Ascending aorta (tissue), 2 donors: ENCODE measurements at regions not wholly inside any gene's neighbourhood (a gene's known extent, or its start where the extent isn't known, plus 50 kb on each side); places are given as distances from the start of the nearest gene placed in this dataset.

Experiments used
- DNase-seq, 2 donors: peaks; one replicate each; pipeline ENCODE4 v3.0.0-alpha.2; 2019; ENCODE audit warnings: low spot score in 2 of 2
- H3K27ac ChIP-seq, 2 donors: fragments of 200-600 bp; sonication (generic); one replicate each; pipeline ENCODE4 v1.5.1; 2016 to 2017; ENCODE audit warnings: mild to moderate bottlenecking in 1 of 2
- H3K27me3 ChIP-seq: fragments of 200-600 bp; sonication (generic); one replicate; pipeline ENCODE4 v1.5.1; 2017
- H3K36me3 ChIP-seq, 2 donors: fragments of 200-600 bp; sonication (generic); one replicate each; pipeline ENCODE4 v1.5.1; 2016
- H3K4me1 ChIP-seq, 2 donors: fragments of 200-600 bp; sonication (generic); one replicate each; pipeline ENCODE4 v1.5.1; 2016 to 2017; ENCODE audit warnings: mild to moderate bottlenecking in 1 of 2
- H3K4me3 ChIP-seq, 2 donors: fragments of 200-600 bp; sonication (generic); one replicate each; pipeline ENCODE4 v1.5.1; 2016 to 2017; ENCODE audit warnings: mild to moderate bottlenecking in 1 of 2
- H3K9me3 ChIP-seq, 2 donors: fragments of 200-600 bp; sonication (generic); one replicate each; pipeline ENCODE4 v1.5.1; 2016
- CTCF ChIP-seq, 3 experiments: fragments of 200-600 bp in 2 of 3; fragments of 450-650 bp in 1 of 3; sonication (generic) in 2 of 3; IDR thresholded peaks; one replicate each; pipeline ENCODE4 v1.5.1; 2016 to 2019; ENCODE audit warnings: antibody characterized with exemption in 3 of 3, mild to moderate bottlenecking in 1 of 3, moderate library complexity in 1 of 3
- intact Hi-C: fragments of 100-400 bp; cut with DNase I; formaldehyde crosslinking; loops from one replicate; pipeline ENCODE4 v1.15.1; 2023

- no peaks in the 10 kb centered on the region for H3K9me3 ChIP-seq
- no peak for TF ChIP-seq CTCF (IDR thresholded peaks at IDR 0.05)
- H3K27ac ChIP-seq, result no peak overlapping the region
- no peaks in the 10 kb centered on the region for H3K36me3 ChIP-seq
- intact Hi-C loops, result no loop called here
- no peak for DNase-seq
- H3K27me3 ChIP-seq, result no peaks in the 10 kb centered on the region
- no peak overlapping the region for H3K4me3 ChIP-seq
- no peaks in the 10 kb centered on the region for H3K4me1 ChIP-seq
Observed at GRCh38 chr6:45812922-45813321, 202.7 kb downstream of the CLIC5 start.

- Histone ChIP-seq H3K4me3 (no peak overlapping the region), H3K27me3 (no peaks in the 10 kb centered on the region), H3K36me3 (no peaks in the 10 kb centered on the region), H3K27ac (no peak overlapping the region), H3K9me3 (no peaks in the 10 kb centered on the region), H3K4me1 (no peaks in the 10 kb centered on the region)
- DNase-seq, result no peak
- intact Hi-C loops, result no loop called here
- no peak for TF ChIP-seq CTCF (IDR thresholded peaks at IDR 0.05)
Observed at GRCh38 chr6:45808917-45809316, 206.7 kb downstream of the CLIC5 start.

GRCh38 chr6:45808042-45808645, 207.5 kb downstream of the CLIC5 start:
- H3K9me3 ChIP-seq, result no peaks in the 10 kb centered on the region
- no peak for DNase-seq
- no peak overlapping the region for H3K27ac ChIP-seq
- no peak for TF ChIP-seq CTCF (IDR thresholded peaks at IDR 0.05)
- H3K4me3 ChIP-seq, result no peak overlapping the region
- H3K27me3 ChIP-seq, result no peaks in the 10 kb centered on the region
- no peaks in the 10 kb centered on the region for H3K36me3 ChIP-seq
- no peaks in the 10 kb centered on the region for H3K4me1 ChIP-seq
- intact Hi-C loops, result no loop called here

GRCh38 chr6:45807311-45808041, 208.2 kb downstream of the CLIC5 start:
- no peak for TF ChIP-seq CTCF (IDR thresholded peaks at IDR 0.05)
- intact Hi-C loops, result no loop called here
- no peak overlapping the region for H3K4me3 ChIP-seq
- no peaks in the 10 kb centered on the region for H3K9me3 ChIP-seq
- H3K27ac ChIP-seq, result no peak overlapping the region
- H3K36me3 ChIP-seq, result no peaks in the 10 kb centered on the region
- no peaks in the 10 kb centered on the region for H3K4me1 ChIP-seq
- H3K27me3 ChIP-seq, result no peaks in the 10 kb centered on the region
- DNase-seq, result no peak

GRCh38 chr6:45806172-45806571, 209.5 kb downstream of the CLIC5 start:
- H3K27me3 ChIP-seq, result no peaks in the 10 kb centered on the region
- no peak overlapping the region for H3K4me3 ChIP-seq
- H3K36me3 ChIP-seq, result no peaks in the 10 kb centered on the region
- TF ChIP-seq CTCF (IDR thresholded peaks at IDR 0.05), result no peak
- no peak overlapping the region for H3K27ac ChIP-seq
- DNase-seq, result no peak
- H3K9me3 ChIP-seq, result no peaks in the 10 kb centered on the region
- H3K4me1 ChIP-seq, result no peaks in the 10 kb centered on the region
- intact Hi-C loops, result no loop called here
